Fibroblast of lung (primary cell): ENCODE measurements at regions not wholly inside any gene's neighbourhood (a gene's known extent, or its start where the extent isn't known, plus 50 kb on each side); places are given as distances from the start of the nearest gene placed in this dataset.

Experiments used
- DNase-seq, 2 donors: peaks; one replicate each; pipeline versions ENCODE4 v3.0.0 to v3.0.0-alpha.2; 2010; ENCODE audit warnings: low read depth in 2 of 2
- H2AFZ ChIP-seq: 2 replicates; pipeline ENCODE4 v1.5.1; 2012; ENCODE audit warnings: low read length, control low read depth, inconsistent platforms
- H3K27ac ChIP-seq: 2 replicates; pipeline ENCODE4 v1.5.1; 2011; ENCODE audit warnings: low read length, control low read depth; ENCODE audit not compliant: insufficient read depth
- H3K27me3 ChIP-seq: 2 replicates; pipeline ENCODE4 v1.5.1; 2011; ENCODE audit warnings: mild to moderate bottlenecking, low read length; ENCODE audit not compliant: control insufficient read depth, insufficient read depth
- H3K36me3 ChIP-seq: 2 replicates; pipeline ENCODE4 v1.5.1; 2011; ENCODE audit warnings: low read length; ENCODE audit not compliant: control insufficient read depth, insufficient read depth
- H3K4me1 ChIP-seq: 2 replicates; pipeline ENCODE4 v1.5.1; 2011; ENCODE audit warnings: low read length; ENCODE audit not compliant: control insufficient read depth, insufficient read depth; ENCODE audit errors: extremely low read depth
- H3K4me2 ChIP-seq: 2 replicates; pipeline ENCODE4 v1.5.1; 2011; ENCODE audit warnings: low read length, control low read depth; ENCODE audit not compliant: insufficient read depth; ENCODE audit errors: extremely low read depth
- H3K4me3 ChIP-seq, 4 experiments: fragments of 200-600 bp in 1 of 4; sonication (generic) in 1 of 4; replicated peaks in 1 of 4; 2 replicates each; pipeline ENCODE4 v1.5.1; 2011 to 2016; ENCODE audit warnings: low read length in 4 of 4, low read depth in 3 of 4, mild to moderate bottlenecking in 3 of 4, control low read depth in 2 of 4, inconsistent platforms in 1 of 4, mixed read lengths in 1 of 4; ENCODE audit not compliant: insufficient read depth in 1 of 4; ENCODE audit errors: control extremely low read depth in 1 of 4
- H3K79me2 ChIP-seq: 2 replicates; pipeline ENCODE4 v1.5.1; 2012; ENCODE audit warnings: mild to moderate bottlenecking, low read length, inconsistent platforms; ENCODE audit not compliant: control insufficient read depth, insufficient read depth
- H3K9ac ChIP-seq: 2 replicates; pipeline ENCODE4 v1.5.1; 2011; ENCODE audit warnings: mild to moderate bottlenecking, low read length, control low read depth; ENCODE audit not compliant: insufficient read depth
- H3K9me3 ChIP-seq: 2 replicates; pipeline ENCODE4 v1.5.1; 2012; ENCODE audit warnings: low read depth, low read length; ENCODE audit not compliant: control insufficient read depth, insufficient read depth
- H4K20me1 ChIP-seq: 2 replicates; pipeline ENCODE4 v1.5.1; 2011; ENCODE audit warnings: low read length; ENCODE audit not compliant: control insufficient read depth, insufficient read depth; ENCODE audit errors: extremely low read depth
- EZH2 ChIP-seq: IDR thresholded peaks from 2 replicates; pipeline ENCODE4 v1.5.1; 2012; ENCODE audit warnings: low read length, control low read depth, mild to moderate bottlenecking; ENCODE audit errors: missing control alignments
- TF ChIP-seq, protein P1 (sequence below), 2 donors: IDR thresholded peaks in 1 of 2; conservative IDR thresholded peaks in 1 of 2; 1 replicate in 1 of 2; 2 replicates in 1 of 2; pipeline ENCODE4 v1.5.1; 2011 to 2012; ENCODE audit warnings: low read length in 2 of 2, control low read depth in 1 of 2, inconsistent platforms in 1 of 2, low read depth in 1 of 2, mild to moderate bottlenecking in 1 of 2

DNA sequence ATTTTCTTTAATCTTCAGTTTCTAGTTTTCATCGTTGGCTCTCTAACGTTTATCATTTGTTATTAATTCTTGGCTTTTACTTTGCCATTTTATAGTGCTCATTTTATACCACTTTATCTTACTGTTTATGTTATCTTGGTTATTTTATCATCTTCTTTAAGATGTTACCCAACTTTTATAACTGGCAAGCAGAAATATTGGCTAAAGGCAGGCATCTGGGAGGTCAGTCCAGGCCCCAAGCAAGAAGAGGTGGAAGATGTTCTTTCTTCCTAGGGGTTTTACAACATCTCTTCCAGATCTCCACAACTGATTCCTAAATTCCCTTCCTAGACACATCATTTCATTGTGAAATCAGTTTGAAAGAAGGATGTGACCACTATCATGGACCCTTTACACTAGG lies 208.1 kb downstream of the AHR start:
- Histone ChIP-seq H3K36me3 (no peaks in the 10 kb centered on the region), H4K20me1 (no peaks in the 10 kb centered on the region), H3K4me3 (no peak overlapping the region), H3K79me2 (no peaks in the 10 kb centered on the region), H3K4me2 (no peak overlapping the region), H3K9me3 (no peaks in the 10 kb centered on the region), H2AFZ (no peak overlapping the region), H3K27me3 (no peaks in the 10 kb centered on the region), H3K9ac (no peak overlapping the region), H3K27ac (no peak overlapping the region), H3K4me1 (peaks cover 4% of the 10 kb centered on the region)
- TF ChIP-seq EZH2, result no peak
- TF ChIP-seq, protein P1, sequence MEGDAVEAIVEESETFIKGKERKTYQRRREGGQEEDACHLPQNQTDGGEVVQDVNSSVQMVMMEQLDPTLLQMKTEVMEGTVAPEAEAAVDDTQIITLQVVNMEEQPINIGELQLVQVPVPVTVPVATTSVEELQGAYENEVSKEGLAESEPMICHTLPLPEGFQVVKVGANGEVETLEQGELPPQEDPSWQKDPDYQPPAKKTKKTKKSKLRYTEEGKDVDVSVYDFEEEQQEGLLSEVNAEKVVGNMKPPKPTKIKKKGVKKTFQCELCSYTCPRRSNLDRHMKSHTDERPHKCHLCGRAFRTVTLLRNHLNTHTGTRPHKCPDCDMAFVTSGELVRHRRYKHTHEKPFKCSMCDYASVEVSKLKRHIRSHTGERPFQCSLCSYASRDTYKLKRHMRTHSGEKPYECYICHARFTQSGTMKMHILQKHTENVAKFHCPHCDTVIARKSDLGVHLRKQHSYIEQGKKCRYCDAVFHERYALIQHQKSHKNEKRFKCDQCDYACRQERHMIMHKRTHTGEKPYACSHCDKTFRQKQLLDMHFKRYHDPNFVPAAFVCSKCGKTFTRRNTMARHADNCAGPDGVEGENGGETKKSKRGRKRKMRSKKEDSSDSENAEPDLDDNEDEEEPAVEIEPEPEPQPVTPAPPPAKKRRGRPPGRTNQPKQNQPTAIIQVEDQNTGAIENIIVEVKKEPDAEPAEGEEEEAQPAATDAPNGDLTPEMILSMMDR (conservative IDR thresholded peaks at IDR 0.05 in 1 of 2, IDR thresholded peaks at IDR 0.05 in 1 of 2; ENCODE audit: low read depth in 1 of 2, low read length in 2 of 2), result no peak
- peak in 1 of 2 donors; percentile 30 for DNase-seq

DNA sequence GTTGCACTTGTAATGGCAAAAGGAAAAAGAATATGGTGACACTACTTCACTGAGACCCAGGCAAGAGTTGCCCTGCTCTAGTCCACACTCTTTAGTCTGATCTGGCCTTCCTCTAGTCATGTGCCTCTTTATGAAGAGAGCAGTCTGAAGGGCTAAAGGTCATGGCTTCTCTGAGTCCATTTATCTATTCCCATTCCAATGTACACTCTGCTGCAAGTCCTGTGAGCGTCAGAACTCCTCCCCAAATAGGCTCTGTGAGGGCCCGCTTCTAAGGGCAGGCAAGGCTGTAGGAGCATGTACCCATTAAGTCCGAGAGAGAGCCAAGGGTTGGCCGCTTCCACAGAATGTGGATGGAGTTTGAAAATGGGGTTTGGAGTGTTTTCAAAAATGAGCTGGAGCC lies 209.3 kb downstream of the AHR start:
- Histone ChIP-seq H3K4me2 (no peak overlapping the region), H3K4me1 (peaks cover 2% of the 10 kb centered on the region), H3K9me3 (no peaks in the 10 kb centered on the region), H2AFZ (no peak overlapping the region), H3K9ac (no peak overlapping the region), H3K4me3 (no peak overlapping the region), H3K36me3 (no peaks in the 10 kb centered on the region), H3K27ac (no peak overlapping the region), H3K79me2 (no peaks in the 10 kb centered on the region), H3K27me3 (no peaks in the 10 kb centered on the region), H4K20me1 (no peaks in the 10 kb centered on the region)
- TF ChIP-seq, protein P1 (conservative IDR thresholded peaks at IDR 0.05 in 1 of 2, IDR thresholded peaks at IDR 0.05 in 1 of 2; ENCODE audit: low read depth in 1 of 2, low read length in 2 of 2), result no peak
- TF ChIP-seq EZH2, result no peak
- DNase-seq, result no peak

DNA sequence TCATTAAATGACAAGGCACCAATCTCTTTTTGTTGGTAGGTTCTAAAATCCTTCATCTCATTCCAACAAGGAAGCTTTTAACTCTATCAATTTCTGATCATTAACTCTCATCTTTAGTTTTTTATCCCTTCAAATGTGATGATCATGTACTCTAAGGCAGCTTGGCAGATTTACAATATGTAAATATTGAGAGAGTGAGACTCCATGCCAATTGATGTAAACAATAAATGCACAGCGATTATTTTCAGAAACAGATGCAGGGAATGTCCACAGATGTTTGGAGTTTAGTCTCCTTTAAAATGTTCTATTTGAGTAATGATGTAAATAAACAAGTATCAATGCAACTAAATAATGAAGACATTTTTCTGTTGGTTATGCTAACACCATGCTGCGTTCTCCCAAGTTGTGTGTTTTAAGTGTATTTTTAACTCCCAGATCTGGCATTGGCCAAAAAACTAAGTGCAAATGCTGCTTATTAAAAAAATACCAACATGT lies 213.8 kb downstream of the AHR start:
- Histone ChIP-seq H4K20me1 (no peaks in the 10 kb centered on the region), H3K4me3 (no peak overlapping the region), H3K79me2 (no peaks in the 10 kb centered on the region), H3K36me3 (no peaks in the 10 kb centered on the region), H3K4me1 (peaks cover 2% of the 10 kb centered on the region), H3K9me3 (no peaks in the 10 kb centered on the region), H3K4me2 (no peak overlapping the region), H3K27me3 (no peaks in the 10 kb centered on the region), H3K9ac (no peak overlapping the region), H3K27ac (no peak overlapping the region), H2AFZ (no peak overlapping the region)
- TF ChIP-seq, protein P1 (conservative IDR thresholded peaks at IDR 0.05 in 1 of 2, IDR thresholded peaks at IDR 0.05 in 1 of 2; ENCODE audit: low read depth in 1 of 2, low read length in 2 of 2), result no peak
- no peak for TF ChIP-seq EZH2
- DNase-seq, result peak in 1 of 2 donors; percentile 51
